SU-DHL-6 (cell line): ENCODE measurements at regions not wholly inside any gene's neighbourhood (a gene's known extent, or its start where the extent isn't known, plus 50 kb on each side); places are given as distances from the start of the nearest gene placed in this dataset.

Experiments
- H2AFZ ChIP-seq: fragments of 200-600 bp; sonication (generic); 2 replicates; pipeline ENCODE4 v1.6.1; 2014; ENCODE audit warnings: low read depth, mild to moderate bottlenecking, moderate library complexity, mixed read lengths, antibody characterized with exemption, low read length; ENCODE audit not compliant: severe bottlenecking
- H3F3A ChIP-seq: fragments of 200-600 bp; shearing (Covaris generic); 2 replicates; pipeline ENCODE4 v1.6.0; 2016; ENCODE audit warnings: antibody characterized with exemption, mild to moderate bottlenecking; ENCODE audit not compliant: insufficient read depth
- H3K27ac ChIP-seq: fragments of 200-600 bp; sonication (generic); 2 replicates; pipeline ENCODE4 v1.5.1; 2016; ENCODE audit warnings: low read depth, mild to moderate bottlenecking, low read length, moderate library complexity, mixed read lengths
- H3K27me3 ChIP-seq: fragments of 200-600 bp; sonication (generic), shearing (Covaris generic); 2 replicates; pipeline ENCODE4 v1.6.0; 2014; ENCODE audit warnings: mild to moderate bottlenecking, low read length
- H3K36me3 ChIP-seq: fragments of 200-600 bp; sonication (generic); 2 replicates; pipeline ENCODE4 v1.6.1; 2014; ENCODE audit warnings: mild to moderate bottlenecking, low read length, mixed read lengths
- H3K4me2 ChIP-seq: fragments of 300-600, 200-600 bp; shearing (Covaris generic), sonication (generic); 2 replicates; pipeline ENCODE4 v1.6.0; 2014; ENCODE audit warnings: low read length, low read depth, mild to moderate bottlenecking; ENCODE audit not compliant: poor library complexity, severe bottlenecking
- H3K4me3 ChIP-seq: fragments of 200-600 bp; sonication (generic); 2 replicates; pipeline ENCODE4 v1.5.1; 2014; ENCODE audit warnings: antibody characterized with exemption, low read length, mild to moderate bottlenecking, mixed read lengths; ENCODE audit not compliant: insufficient read depth, poor library complexity, severe bottlenecking
- H3K79me2 ChIP-seq: fragments of 200-600 bp; sonication (generic); 2 replicates; pipeline ENCODE4 v1.6.1; 2014; ENCODE audit warnings: mild to moderate bottlenecking, low read length, moderate library complexity; ENCODE audit not compliant: insufficient read depth
- H3K9ac ChIP-seq: fragments of 200-600 bp; sonication (generic); 2 replicates; pipeline ENCODE4 v1.7.0; 2014; ENCODE audit warnings: mild to moderate bottlenecking, low read length
- H3K9me2 ChIP-seq: fragments of 200-600 bp; sonication (generic); replicated peaks from 2 replicates; pipeline ENCODE4 v1.6.1; 2014; ENCODE audit warnings: low read length; ENCODE audit not compliant: insufficient read depth
- H3K9me3 ChIP-seq: fragments of 200-600 bp; sonication (generic); 2 replicates; pipeline ENCODE4 v1.6.1; 2014; ENCODE audit warnings: low read length, mixed read lengths; ENCODE audit not compliant: insufficient read depth
- H4K20me1 ChIP-seq: fragments of 200-600 bp; sonication (generic); 2 replicates; pipeline ENCODE4 v1.6.1; 2014; ENCODE audit warnings: low read depth, mild to moderate bottlenecking, antibody characterized with exemption, low read length, moderate library complexity, mixed read lengths
- CTCF ChIP-seq: fragments of 200-600 bp; sonication (generic); IDR thresholded peaks from one replicate; pipeline ENCODE4 v1.5.1; 2017; ENCODE audit warnings: antibody characterized with exemption, mild to moderate bottlenecking, low read length, moderate library complexity; ENCODE audit not compliant: insufficient read depth, poor library complexity, severe bottlenecking
- EZH2phosphoT487 ChIP-seq: fragments of 200-600 bp; sonication (generic), shearing (Covaris generic); conservative IDR thresholded peaks from 2 replicates; pipeline ENCODE4 v1.6.1; 2018; ENCODE audit warnings: mild to moderate bottlenecking, antibody characterized with exemption, low read length, moderate library complexity, mixed read lengths

DNA sequence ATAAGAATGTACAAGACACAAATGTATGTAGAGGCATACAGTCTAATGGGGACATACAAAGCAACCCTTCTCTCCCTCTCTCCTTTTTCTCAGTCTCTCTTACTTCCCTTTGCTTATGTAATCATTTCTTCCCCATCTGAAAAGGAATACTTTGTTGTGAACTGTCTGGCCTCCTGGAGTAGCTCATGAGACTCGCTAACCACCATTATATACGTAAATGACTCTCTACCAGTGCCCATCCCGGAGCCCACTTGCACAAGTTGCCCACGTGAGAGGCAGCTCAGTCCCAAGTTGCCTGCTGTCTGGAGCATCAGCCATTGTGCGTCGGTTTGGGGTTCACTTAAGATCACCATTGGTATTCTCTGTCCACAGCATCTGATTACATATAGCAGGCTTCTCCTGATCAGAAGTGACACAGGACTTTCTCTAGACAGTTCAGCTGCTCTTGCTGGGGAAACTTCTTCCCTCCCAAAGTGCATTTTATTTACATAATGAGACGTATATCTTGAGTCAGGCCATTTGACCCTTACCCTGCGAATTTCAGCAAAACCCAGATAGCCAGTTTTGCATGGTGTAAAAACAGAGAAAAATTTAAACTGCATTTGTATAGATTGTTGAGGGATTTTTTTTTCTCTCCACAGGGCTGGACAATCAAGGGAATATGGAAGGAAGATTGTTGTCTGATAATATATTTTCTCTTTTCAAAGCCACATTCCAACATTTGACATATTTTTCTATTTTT lies 220.7 kb upstream of the EGLN3 start:
- Histone ChIP-seq H3F3A (no peaks in the 10 kb centered on the region), H3K27ac (no peak overlapping the region), H3K79me2 (no peaks in the 10 kb centered on the region), H3K4me2 (no peak overlapping the region), H4K20me1 (no peaks in the 10 kb centered on the region), H2AFZ (no peak overlapping the region), H3K9me3 (no peaks in the 10 kb centered on the region), H3K27me3 (no peaks in the 10 kb centered on the region), H3K36me3 (no peaks in the 10 kb centered on the region), H3K9ac (no peak overlapping the region), H3K9me2 (no peaks in the 10 kb centered on the region), H3K4me3 (no peak overlapping the region)
- TF ChIP-seq EZH2phosphoT487 (no peak), CTCF (no peak)

- H3K36me3 ChIP-seq: no peaks in the 10 kb centered on the region
These were observed 220.0 kb upstream of the EGLN3 start for GRCh38 chr14:34170882-34171281.

DNA sequence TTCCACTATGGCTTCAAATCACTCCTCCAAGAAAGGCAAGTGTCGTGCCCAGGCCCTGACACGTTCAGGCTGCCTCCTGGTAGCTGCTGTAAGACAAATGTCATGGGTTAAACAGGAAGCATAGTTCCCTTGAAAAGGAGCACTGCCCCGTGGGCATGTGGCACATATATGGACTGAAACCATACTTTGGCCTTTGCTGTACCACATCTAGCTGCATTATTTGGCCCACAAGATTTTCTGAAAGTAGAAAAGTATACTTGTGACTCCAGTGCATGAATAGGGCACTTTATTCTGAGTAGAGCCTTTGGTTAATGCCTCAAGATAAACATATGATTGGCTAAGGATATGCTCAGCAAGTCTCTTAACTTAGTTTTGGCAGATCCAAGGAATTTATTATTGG lies 218.7 kb upstream of the EGLN3 start:
- Histone ChIP-seq H2AFZ (no peak overlapping the region), H3K9me3 (no peaks in the 10 kb centered on the region), H3K9ac (no peak overlapping the region), H3K9me2 (no peaks in the 10 kb centered on the region), H3K4me2 (no peak overlapping the region), H3K36me3 (no peaks in the 10 kb centered on the region), H3F3A (no peaks in the 10 kb centered on the region), H3K79me2 (no peaks in the 10 kb centered on the region), H3K27me3 (no peaks in the 10 kb centered on the region), H4K20me1 (no peaks in the 10 kb centered on the region), H3K4me3 (no peak overlapping the region), H3K27ac (no peak overlapping the region)
- TF ChIP-seq EZH2phosphoT487: no peak
- TF ChIP-seq CTCF: no peak

More at GRCh38 chr14:34170882-34171281, 220.0 kb upstream of the EGLN3 start:
- no peak overlapping the region for H3K9ac ChIP-seq
- no peaks in the 10 kb centered on the region for H3F3A ChIP-seq
- no peak overlapping the region for H3K27ac ChIP-seq
- H3K4me2 ChIP-seq: no peak overlapping the region
- no peaks in the 10 kb centered on the region for H3K79me2 ChIP-seq
- no peak for TF ChIP-seq EZH2phosphoT487
- no peak for TF ChIP-seq CTCF
- H3K27me3 ChIP-seq: no peaks in the 10 kb centered on the region
- H3K4me3 ChIP-seq: no peak overlapping the region
- H4K20me1 ChIP-seq: no peaks in the 10 kb centered on the region
- H3K9me3 ChIP-seq: no peaks in the 10 kb centered on the region
- no peaks in the 10 kb centered on the region for H3K9me2 ChIP-seq
- no peak overlapping the region for H2AFZ ChIP-seq
